ENCODE measurements at regions not wholly inside any gene's neighbourhood (a gene's known extent, or its start where the extent isn't known, plus 50 kb on each side); places are given as distances from the start of the nearest gene placed in this dataset.

DNA sequence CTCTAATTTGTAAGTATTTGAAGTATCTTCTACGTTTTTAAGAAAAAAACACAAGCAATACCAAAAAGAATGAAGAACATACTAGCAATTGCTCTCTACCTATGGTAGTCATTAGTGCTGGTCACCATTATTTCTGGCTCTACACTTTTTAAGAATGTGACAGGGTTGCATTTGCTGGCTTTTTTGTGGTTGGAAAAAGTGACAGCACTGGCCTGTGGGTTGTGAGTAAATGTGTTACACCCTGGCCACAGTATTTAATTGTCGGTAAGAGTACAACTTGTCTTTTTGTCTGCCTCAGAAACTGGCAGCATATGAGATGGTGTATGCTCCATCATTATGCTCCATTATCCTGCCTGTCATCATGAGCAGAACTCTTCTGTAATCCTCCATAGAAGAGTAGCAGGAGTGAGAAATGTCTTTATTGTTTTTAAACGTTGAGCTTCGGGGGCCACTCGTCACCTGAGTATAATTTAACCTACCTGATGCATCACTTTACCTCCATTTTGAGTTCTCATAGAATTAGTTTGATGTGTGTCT lies 449.8 kb downstream of the ISL1 start:
- Histone ChIP-seq H3K4me1 (no peaks in the 10 kb centered on the region), H3K27ac (no peak overlapping the region), H3K4me3 (no peak overlapping the region), H3K36me3 (no peaks in the 10 kb centered on the region), H3K27me3 (replicated peaks in 1 of 7) (no peaks in the 10 kb centered on the region), H3K9me3 (peaks cover 0 to 6% (median 0%) of the 10 kb centered on the region in 8 donors)
- intact Hi-C loops (cut with DNase I; ENCODE audit: low total_unique reads), result no loop called here
- DNase-seq, result no peak
- TF ChIP-seq, protein P1, sequence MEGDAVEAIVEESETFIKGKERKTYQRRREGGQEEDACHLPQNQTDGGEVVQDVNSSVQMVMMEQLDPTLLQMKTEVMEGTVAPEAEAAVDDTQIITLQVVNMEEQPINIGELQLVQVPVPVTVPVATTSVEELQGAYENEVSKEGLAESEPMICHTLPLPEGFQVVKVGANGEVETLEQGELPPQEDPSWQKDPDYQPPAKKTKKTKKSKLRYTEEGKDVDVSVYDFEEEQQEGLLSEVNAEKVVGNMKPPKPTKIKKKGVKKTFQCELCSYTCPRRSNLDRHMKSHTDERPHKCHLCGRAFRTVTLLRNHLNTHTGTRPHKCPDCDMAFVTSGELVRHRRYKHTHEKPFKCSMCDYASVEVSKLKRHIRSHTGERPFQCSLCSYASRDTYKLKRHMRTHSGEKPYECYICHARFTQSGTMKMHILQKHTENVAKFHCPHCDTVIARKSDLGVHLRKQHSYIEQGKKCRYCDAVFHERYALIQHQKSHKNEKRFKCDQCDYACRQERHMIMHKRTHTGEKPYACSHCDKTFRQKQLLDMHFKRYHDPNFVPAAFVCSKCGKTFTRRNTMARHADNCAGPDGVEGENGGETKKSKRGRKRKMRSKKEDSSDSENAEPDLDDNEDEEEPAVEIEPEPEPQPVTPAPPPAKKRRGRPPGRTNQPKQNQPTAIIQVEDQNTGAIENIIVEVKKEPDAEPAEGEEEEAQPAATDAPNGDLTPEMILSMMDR (IDR thresholded peaks at IDR 0.05 in 8 of 11, conservative IDR thresholded peaks at IDR 0.05 in 3 of 11), result no peak
- TF ChIP-seq POLR2AphosphoS5 (IDR thresholded peaks at IDR 0.05) (no peak), POLR2A (IDR thresholded peaks at IDR 0.05) (no peak)
- WGBS, 5 donors, result 77 to 85% (median 80%) methylated on average over 5 of the region's 5 CpGs

- H3K9me3 ChIP-seq, result peaks cover 0 to 4% (median 0%) of the 10 kb centered on the region in 8 donors
- H3K27me3 ChIP-seq (replicated peaks in 1 of 7), result no peaks in the 10 kb centered on the region
- intact Hi-C loops (cut with DNase I; ENCODE audit: low total_unique reads), result no loop called here
- no peaks in the 10 kb centered on the region for H3K4me1 ChIP-seq
- 77 to 90% (median 87%) methylated on average over 2 of the region's 2 CpGs for WGBS, 5 donors
- H3K36me3 ChIP-seq, result no peaks in the 10 kb centered on the region
- no peak for DNase-seq
- no peak overlapping the region for H3K4me3 ChIP-seq
- TF ChIP-seq POLR2AphosphoS5 (IDR thresholded peaks at IDR 0.05) (no peak), POLR2A (IDR thresholded peaks at IDR 0.05) (no peak)
- TF ChIP-seq, protein P1 (IDR thresholded peaks at IDR 0.05 in 8 of 11, conservative IDR thresholded peaks at IDR 0.05 in 3 of 11), result no peak
- H3K27ac ChIP-seq, result no peak overlapping the region
Measured at GRCh38 chr5:51838459-51838858, 455.2 kb downstream of the ISL1 start.

DNA sequence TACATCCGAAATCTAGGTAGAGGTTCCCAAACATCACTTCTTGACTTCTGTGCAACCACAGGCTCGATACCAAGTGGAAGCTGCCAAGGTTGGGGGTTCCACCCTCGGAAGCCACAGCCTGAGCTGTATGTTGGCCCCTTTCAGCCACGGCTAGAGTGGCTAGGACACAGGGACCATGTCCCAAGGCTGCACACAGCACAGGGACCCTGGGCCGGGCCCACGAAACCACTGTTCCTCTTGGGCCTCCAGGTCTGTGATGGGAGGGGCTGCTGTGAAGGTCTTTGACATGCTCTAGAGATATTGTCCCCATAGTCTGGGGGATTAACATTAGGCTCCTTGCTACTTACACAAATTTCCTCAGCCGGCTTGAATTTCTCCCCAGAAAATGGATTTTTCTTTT lies 460.6 kb downstream of the ISL1 start:
- intact Hi-C loops (cut with DNase I; ENCODE audit: low total_unique reads), result no loop called here
- H3K9me3 ChIP-seq, result peaks cover 0 to 27% (median 0%) of the 10 kb centered on the region in 8 donors
- no peak for DNase-seq
- no peak overlapping the region for H3K27ac ChIP-seq
- H3K4me1 ChIP-seq, result no peaks in the 10 kb centered on the region
- H3K27me3 ChIP-seq (replicated peaks in 1 of 7), result no peaks in the 10 kb centered on the region
- WGBS, 5 donors, result 77 to 94% (median 87%) methylated on average over 7 of the region's 7 CpGs
- TF ChIP-seq POLR2A (IDR thresholded peaks at IDR 0.05), result no peak
- TF ChIP-seq POLR2AphosphoS5 (IDR thresholded peaks at IDR 0.05), result no peak
- no peaks in the 10 kb centered on the region for H3K36me3 ChIP-seq
- no peak overlapping the region for H3K4me3 ChIP-seq

GRCh38 chr5:51846015-51846414 lies 462.8 kb downstream of the ISL1 start:
- Histone ChIP-seq H3K4me1 (no peaks in the 10 kb centered on the region), H3K27me3 (replicated peaks in 1 of 7) (no peaks in the 10 kb centered on the region), H3K27ac (no peak overlapping the region), H3K4me3 (no peak overlapping the region), H3K9me3 (peaks cover 0 to 27% (median 0%) of the 10 kb centered on the region in 8 donors), H3K36me3 (no peaks in the 10 kb centered on the region)
- TF ChIP-seq POLR2AphosphoS5 (IDR thresholded peaks at IDR 0.05) (no peak), POLR2A (IDR thresholded peaks at IDR 0.05) (no peak)
- TF ChIP-seq, protein P1 (IDR thresholded peaks at IDR 0.05 in 8 of 11, conservative IDR thresholded peaks at IDR 0.05 in 3 of 11), result no peak
- no peak for DNase-seq
- WGBS, 5 donors, result 66 to 79% (median 71%) methylated on average over 2 of the region's 2 CpGs
- intact Hi-C loops (cut with DNase I; ENCODE audit: low total_unique reads), result no loop called here

DNA sequence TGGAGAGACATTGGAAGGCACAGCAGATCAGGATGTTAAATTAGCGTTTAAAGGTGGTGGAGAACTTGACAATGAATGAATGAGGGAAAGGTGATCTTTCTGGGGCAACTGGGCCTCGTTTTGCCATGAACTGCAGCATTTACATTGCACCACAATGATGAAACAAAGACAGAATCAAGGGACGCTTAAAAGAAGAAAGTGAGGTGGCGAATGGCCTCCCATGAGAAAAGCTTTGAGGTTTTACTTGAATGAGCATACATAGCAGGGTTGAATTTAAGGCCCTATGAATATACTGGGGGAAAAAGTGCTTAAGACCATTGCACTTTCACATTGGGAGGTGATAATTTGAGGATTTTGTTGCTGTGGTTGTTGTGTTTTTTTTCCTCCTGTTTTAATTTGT lies 476.4 kb downstream of the ISL1 start:
- WGBS, 5 donors, result 57 to 66% (median 60%) methylated on average over 4 of the region's 4 CpGs
- TF ChIP-seq POLR2A (IDR thresholded peaks at IDR 0.05) (no peak), POLR2AphosphoS5 (IDR thresholded peaks at IDR 0.05) (no peak)
- TF ChIP-seq, protein P1 (IDR thresholded peaks at IDR 0.05 in 8 of 11, conservative IDR thresholded peaks at IDR 0.05 in 3 of 11), result no peak
- no peaks in the 10 kb centered on the region for H3K36me3 ChIP-seq
- intact Hi-C loops (cut with DNase I; ENCODE audit: low total_unique reads), result no loop called here
- H3K4me1 ChIP-seq, result no peaks in the 10 kb centered on the region
- no peak overlapping the region for H3K4me3 ChIP-seq
- H3K27me3 ChIP-seq (replicated peaks in 1 of 7), result no peaks in the 10 kb centered on the region
- no peak for DNase-seq
- H3K9me3 ChIP-seq, result no peaks in the 10 kb centered on the region
- no peak overlapping the region for H3K27ac ChIP-seq
